Gastrocnemius medialis (tissue), 4 donors: ENCODE measurements at regions not wholly inside any gene's neighbourhood (a gene's known extent, or its start where the extent isn't known, plus 50 kb on each side); places are given as distances from the start of the nearest gene placed in this dataset.

ENCODE experiments used
- CTCF ChIP-seq, 5 experiments: fragments of 450-650 bp in 3 of 5; fragments of 200-600 bp in 2 of 5; sonication (generic) in 2 of 5; IDR thresholded peaks in 4 of 5; conservative IDR thresholded peaks in 1 of 5; 1 replicate in 4 of 5; 2 replicates in 1 of 5; pipeline ENCODE4 v1.5.1; 2016 to 2019; ENCODE audit warnings: antibody characterized with exemption in 5 of 5, mild to moderate bottlenecking in 3 of 5, moderate library complexity in 3 of 5
- POLR2A ChIP-seq, 2 donors: fragments of 450-650 bp; IDR thresholded peaks; one replicate each; pipeline ENCODE4 v1.6.1; 2017; ENCODE audit warnings: antibody characterized with exemption in 2 of 2, mild to moderate bottlenecking in 2 of 2, moderate library complexity in 2 of 2

- no peak for TF ChIP-seq CTCF (IDR thresholded peaks at IDR 0.05 in 4 of 5, conservative IDR thresholded peaks at IDR 0.05 in 1 of 5)
- no peak for TF ChIP-seq POLR2A (IDR thresholded peaks at IDR 0.05)
Measured at GRCh38 chr3:6264906-6265305, 596.0 kb upstream of the GRM7 start.
